NCI-H748 (cell line): ENCODE measurements at regions not wholly inside any gene's neighbourhood (a gene's known extent, or its start where the extent isn't known, plus 50 kb on each side); places are given as distances from the start of the nearest gene placed in this dataset.

Experiments used
- DNase-seq: peaks from one replicate; lab custom pipeline; 2025; ENCODE audit not compliant: unreplicated experiment; lab: John Stamatoyannopoulos, UW

- no peak for DNase-seq
Observed at GRCh38 chr1:87437663-87438295, 109.1 kb downstream of the LMO4 start.

- DNase-seq, result no peak
Observed at GRCh38 chr1:87439821-87440220, 111.1 kb downstream of the LMO4 start.

GRCh38 chr1:87449348-87449963 is 120.8 kb downstream of the LMO4 start:
- DNase-seq, result peak; percentile 13

- no peak for DNase-seq
Observed at GRCh38 chr1:87450136-87450535, 121.5 kb downstream of the LMO4 start.

DNA sequence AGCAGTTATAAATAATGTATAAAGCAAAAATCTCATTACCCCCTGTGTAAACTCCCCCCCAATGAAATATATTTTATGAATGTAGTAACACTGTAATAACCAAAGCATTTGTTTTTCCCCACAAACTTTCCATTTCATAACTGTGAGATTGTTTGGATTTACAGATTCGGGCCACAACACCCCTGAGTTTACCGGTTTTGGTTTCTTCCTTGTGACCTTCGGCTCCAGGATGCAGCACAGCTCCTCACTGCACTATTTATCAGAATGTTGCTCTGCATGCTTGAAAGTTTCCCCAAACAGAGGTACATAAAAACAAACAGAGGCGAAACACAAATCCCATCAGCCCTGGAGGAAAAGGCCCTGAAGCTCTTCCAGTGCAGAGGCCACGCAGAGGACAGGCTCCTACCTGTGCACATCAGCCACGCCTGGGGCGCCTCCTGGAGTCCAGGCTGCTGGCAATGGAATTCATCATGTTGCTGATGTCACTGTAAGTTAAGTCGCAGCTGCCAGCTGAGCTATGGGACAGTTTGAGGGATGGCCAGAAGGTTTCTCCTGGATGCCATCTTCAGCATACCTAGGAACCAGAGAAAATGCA is 122.0 kb downstream of the LMO4 start:
- no peak for DNase-seq

GRCh38 chr1:87451229-87451920 is 122.7 kb downstream of the LMO4 start:
- DNase-seq, result no peak

GRCh38 chr1:87452648-87453047 is 124.0 kb downstream of the LMO4 start:
- DNase-seq, result no peak

DNA sequence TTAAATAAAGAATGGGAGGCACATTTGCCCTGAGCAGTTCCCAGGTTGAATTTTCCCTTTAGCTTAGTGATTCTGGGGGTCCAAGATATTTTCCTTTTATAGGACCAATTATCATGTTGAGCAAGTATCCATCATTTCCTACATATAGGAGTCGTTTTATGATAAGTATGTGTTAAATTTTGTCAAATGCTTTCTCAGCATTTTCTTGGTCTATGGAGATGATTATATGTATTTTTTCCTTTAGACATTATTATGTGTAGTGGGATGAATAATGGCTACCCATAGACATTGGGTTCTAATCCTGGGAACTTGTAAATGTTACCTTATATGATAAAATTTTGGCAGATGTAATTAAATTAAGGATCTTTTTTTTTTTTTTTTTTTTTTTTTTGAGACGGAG is 128.7 kb downstream of the LMO4 start:
- no peak for DNase-seq

DNA sequence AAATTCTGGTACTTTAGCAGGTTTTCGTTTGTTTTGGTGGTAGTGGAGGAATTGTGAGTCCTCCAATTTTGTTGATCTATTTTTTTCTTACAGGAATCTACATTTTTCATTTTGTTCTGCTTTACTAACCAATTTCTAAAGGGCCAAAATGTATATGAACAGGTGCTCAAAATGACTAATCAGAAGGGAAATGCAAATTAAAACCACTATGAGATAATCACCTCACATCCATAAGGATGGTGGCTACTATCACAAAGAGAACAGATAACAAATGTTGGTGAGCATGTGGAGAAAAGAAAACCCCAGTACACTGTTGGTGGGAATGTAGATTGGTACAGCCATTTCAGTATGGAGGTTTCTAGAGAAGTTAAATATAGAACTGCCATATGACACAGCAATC is 134.2 kb downstream of the LMO4 start:
- DNase-seq, result no peak

DNA sequence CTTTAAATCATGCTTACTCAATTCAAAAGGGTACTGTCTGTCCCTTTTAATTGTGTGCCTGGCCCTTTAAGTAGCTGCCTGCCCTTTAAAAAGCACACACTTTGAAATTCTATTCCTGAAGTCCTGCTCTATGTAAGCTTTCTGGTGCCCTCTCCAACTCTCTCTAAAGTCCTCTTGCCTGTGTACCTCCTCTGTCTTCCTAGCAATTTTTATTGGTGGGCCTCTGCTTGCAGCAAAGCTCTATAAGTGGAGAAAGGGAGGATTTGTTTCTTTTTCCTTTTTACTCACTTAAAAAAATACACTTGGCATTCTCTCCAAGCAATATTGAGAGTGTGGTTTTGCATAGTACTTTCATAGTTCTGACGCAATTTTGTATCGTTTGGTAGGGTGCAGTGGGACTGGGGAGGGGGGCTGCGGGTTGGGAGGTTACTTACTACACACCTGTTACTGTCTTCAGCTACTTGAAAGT is 135.4 kb downstream of the LMO4 start:
- DNase-seq, result no peak

DNA sequence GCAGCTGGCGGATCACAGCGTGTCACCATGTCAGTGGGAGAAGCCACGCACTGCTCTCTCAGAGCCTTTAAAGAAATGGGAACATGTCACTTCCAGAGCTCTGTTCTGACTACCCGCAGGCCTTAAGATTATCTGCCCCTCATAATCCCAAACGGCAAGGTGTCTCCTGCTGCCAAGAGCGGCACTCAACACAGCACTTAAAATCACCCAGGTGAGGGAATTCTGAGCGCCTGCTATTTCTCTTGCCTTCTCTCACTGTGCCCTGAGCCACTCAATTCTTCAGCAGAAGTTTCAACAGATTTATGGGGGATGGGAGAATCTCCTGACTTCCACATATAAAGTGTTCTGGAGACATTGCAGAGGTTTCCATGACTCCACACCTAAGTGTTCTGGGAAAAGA is 137.9 kb downstream of the LMO4 start:
- no peak for DNase-seq

DNA sequence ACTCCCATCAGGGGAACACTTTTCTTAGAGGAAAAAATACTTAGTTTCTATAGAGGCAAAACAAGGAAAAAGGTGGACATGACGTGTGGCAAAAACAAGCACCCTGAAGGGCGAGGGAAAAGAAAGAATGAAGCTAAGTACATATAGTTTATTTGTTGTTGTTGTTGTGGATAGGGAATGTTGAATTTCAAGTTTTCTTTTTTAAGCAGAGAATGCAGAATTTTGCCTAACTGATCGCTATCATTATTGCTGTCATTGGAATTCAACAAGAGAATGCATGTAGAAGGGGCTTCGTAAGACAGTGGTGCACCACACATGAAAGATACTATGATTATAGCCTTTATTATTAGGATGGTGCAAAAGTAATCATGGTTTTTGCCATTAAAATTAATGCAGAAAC is 144.0 kb downstream of the LMO4 start:
- no peak for DNase-seq

DNA sequence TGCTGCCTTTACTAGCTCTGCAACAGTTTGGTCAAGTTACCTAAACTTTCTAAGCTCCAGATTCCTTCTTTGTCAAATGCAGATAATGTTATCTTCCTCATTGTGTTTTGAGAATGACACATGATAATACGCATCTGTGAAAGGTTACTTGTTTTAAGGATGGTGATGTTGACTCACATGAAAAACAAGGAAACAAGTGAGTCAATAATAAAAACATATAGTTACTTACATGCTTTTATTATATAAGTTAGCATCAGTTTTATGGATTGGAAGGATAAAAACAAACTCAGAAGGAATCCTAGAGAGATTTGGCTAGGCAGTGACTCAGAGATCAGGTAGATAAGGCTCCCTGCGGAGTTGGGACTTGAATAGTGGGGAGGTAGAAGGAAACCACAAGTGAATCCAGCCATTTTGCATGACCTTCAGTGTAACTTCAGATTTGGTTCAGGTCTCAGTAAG is 144.6 kb downstream of the LMO4 start:
- DNase-seq, result no peak

- DNase-seq, result no peak
Observed at GRCh38 chr1:87474098-87474497, 145.4 kb downstream of the LMO4 start.

- DNase-seq, result no peak
Observed at GRCh38 chr1:87478231-87478630, 149.6 kb downstream of the LMO4 start.

- DNase-seq, result no peak
Observed at GRCh38 chr1:87495147-87495546, 166.5 kb downstream of the LMO4 start.

GRCh38 chr1:87495870-87496269 is 167.2 kb downstream of the LMO4 start:
- DNase-seq, result no peak

DNA sequence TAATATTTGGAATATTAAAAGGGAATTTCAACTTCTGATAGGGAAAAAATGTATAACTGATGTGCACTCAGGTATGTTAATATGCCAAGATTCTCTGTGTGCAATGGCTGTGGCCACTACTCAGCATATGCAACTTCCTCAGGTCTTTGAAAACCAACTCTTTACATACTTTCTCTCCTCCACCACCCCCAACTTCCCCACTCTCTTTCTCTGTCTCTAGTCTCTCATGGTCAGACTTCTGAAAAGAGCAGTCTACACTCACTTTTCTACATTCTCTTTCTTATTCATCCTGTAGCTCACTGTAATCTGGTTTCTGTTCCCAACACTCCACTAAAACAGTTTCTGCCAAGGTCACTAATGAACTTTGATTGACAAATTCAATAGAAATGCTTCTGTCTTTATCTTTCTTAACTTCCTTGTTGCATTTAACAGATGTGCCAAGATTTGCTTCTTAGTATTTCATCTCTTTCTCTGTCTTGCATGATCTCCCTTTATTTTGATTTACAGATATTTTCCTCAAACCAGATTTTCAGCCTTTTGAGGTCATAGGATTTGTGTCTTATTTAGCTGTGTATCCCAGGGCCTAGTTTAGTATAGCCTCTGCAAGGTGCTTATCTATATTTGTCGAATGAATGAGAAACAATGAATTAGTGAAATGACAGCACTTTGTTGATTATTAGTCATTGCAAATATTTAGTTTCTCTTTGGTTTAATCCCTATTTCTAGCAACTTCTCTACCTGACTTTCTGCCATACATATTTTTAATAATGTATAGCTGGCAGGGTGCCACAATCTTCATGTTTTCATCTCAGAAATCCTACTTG is 168.9 kb downstream of the LMO4 start:
- DNase-seq, result no peak

- DNase-seq, result no peak
Observed at GRCh38 chr1:87501738-87502137, 173.1 kb downstream of the LMO4 start.

DNA sequence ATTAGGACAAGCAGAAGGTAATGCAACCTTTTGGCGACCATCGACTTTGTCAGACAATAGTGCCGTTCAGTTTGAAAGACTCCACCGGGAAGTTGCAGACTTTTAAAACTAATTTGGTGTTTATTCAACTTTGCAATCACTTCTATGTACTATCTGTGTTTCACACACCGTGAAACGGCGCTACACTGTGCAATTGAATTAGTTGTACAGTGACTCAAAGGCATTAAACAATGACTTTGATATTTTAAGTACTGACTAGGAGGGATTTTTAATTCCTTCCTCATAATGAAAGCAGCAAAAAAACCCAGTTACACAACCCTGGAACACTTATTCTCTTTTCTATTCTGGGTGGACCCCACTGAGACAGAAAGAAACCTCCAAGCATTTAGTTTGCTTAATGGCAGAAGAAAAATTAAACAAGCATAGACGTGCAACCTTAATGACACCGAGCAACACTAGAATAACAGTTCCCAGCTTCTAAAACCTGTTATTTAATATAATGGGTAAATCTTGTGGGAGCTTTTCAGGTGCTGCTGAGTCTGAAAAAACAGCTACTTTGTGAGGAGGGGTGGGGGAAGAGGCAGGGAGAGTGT is 176.8 kb downstream of the LMO4 start:
- peak; percentile 3 for DNase-seq

- no peak for DNase-seq
Observed at GRCh38 chr1:87506147-87506546, 177.5 kb downstream of the LMO4 start.
